GM19193 (cell line): ENCODE measurements at regions not wholly inside any gene's neighbourhood (a gene's known extent, or its start where the extent isn't known, plus 50 kb on each side); places are given as distances from the start of the nearest gene placed in this dataset.

Experiments
- POLR2A ChIP-seq: IDR thresholded peaks from 4 replicates; pipeline ENCODE4 v1.6.1; 2011; ENCODE audit not compliant: insufficient read depth, insufficient read length; ENCODE audit errors: extremely low read depth

GRCh38 chr16:87062569-87063442 is 254.4 kb downstream of the C16orf95 start:
- no peak for TF ChIP-seq POLR2A

- no peak for TF ChIP-seq POLR2A
Observed at GRCh38 chr16:87063543-87063942, 253.6 kb downstream of the C16orf95 start.

- no peak for TF ChIP-seq POLR2A
Observed at GRCh38 chr16:87064731-87065445, 252.3 kb downstream of the C16orf95 start.

GRCh38 chr16:87065446-87066132 is 251.6 kb downstream of the C16orf95 start:
- no peak for TF ChIP-seq POLR2A

GRCh38 chr16:87066133-87067002 is 250.8 kb downstream of the C16orf95 start:
- TF ChIP-seq POLR2A, result no peak

- no peak for TF ChIP-seq POLR2A
Observed at GRCh38 chr16:87067003-87067556, 250.1 kb downstream of the C16orf95 start.

GRCh38 chr16:87067836-87068761 is 249.1 kb downstream of the C16orf95 start:
- no peak for TF ChIP-seq POLR2A

GRCh38 chr16:87068762-87069150 is 248.4 kb downstream of the C16orf95 start:
- TF ChIP-seq POLR2A, result no peak

- no peak for TF ChIP-seq POLR2A
Observed at GRCh38 chr16:87070657-87071056, 246.5 kb downstream of the C16orf95 start.

GRCh38 chr16:87072101-87072500 is 245.1 kb downstream of the C16orf95 start:
- no peak for TF ChIP-seq POLR2A

GRCh38 chr16:87074641-87075318 is 242.4 kb downstream of the C16orf95 start:
- TF ChIP-seq POLR2A, result no peak

- no peak for TF ChIP-seq POLR2A
Observed at GRCh38 chr16:87075319-87075860, 241.8 kb downstream of the C16orf95 start.
